Natural killer cell (primary cell): ENCODE measurements at regions not wholly inside any gene's neighbourhood (a gene's known extent, or its start where the extent isn't known, plus 50 kb on each side); places are given as distances from the start of the nearest gene placed in this dataset.

ENCODE experiments used
- ATAC-seq, 3 donors: fragments of 150-1000 bp in 2 of 3; fragments of 200-7000 bp in 1 of 3; cut with Tn5 transposase; 1 replicate in 1 of 3; 2 replicates in 2 of 3; pipeline ENCODE4 v1.10.0; 2021; ENCODE audit warnings: mild to moderate bottlenecking in 2 of 3, moderate library complexity in 2 of 3
- DNase-seq, 2 donors: peaks; one replicate each; pipeline versions ENCODE4 v3.0.0 to v3.0.0-alpha.2; 2013 to 2021; ENCODE audit warnings: mixed read lengths in 1 of 2
- H3K27ac ChIP-seq: one replicate; pipeline ENCODE4 v1.5.1; 2013; ENCODE audit warnings: mild to moderate bottlenecking, low read length
- H3K27me3 ChIP-seq: one replicate; pipeline ENCODE4 v1.6.1; 2013; ENCODE audit warnings: low read length; ENCODE audit not compliant: control insufficient read depth, insufficient read depth
- H3K36me3 ChIP-seq: one replicate; pipeline ENCODE4 v1.6.1; 2013; ENCODE audit warnings: low read length; ENCODE audit not compliant: control insufficient read depth, insufficient read depth
- H3K4me1 ChIP-seq: one replicate; pipeline ENCODE4 v1.6.1; 2013; ENCODE audit warnings: low read length; ENCODE audit not compliant: control insufficient read depth, insufficient read depth
- H3K4me3 ChIP-seq: one replicate; pipeline ENCODE4 v1.5.1; 2013; ENCODE audit warnings: low read length
- H3K9me3 ChIP-seq: one replicate; pipeline ENCODE4 v1.6.1; 2013; ENCODE audit warnings: low read length; ENCODE audit not compliant: control insufficient read depth, insufficient read depth
- H3K27ac Mint-ChIP-seq, 2 donors: one replicate each; pipeline ENCODE4 v1.8.0; 2022; ENCODE audit warnings: mild to moderate bottlenecking in 2 of 2, mixed read lengths in 2 of 2, moderate library complexity in 1 of 2
- H3K27me3 Mint-ChIP-seq, 2 donors: one replicate each; pipeline ENCODE4 v1.8.0; 2022; ENCODE audit warnings: low read depth in 2 of 2, mixed read lengths in 2 of 2
- H3K36me3 Mint-ChIP-seq: one replicate; pipeline ENCODE4 v1.8.0; 2022; ENCODE audit warnings: mixed read lengths
- H3K4me1 Mint-ChIP-seq, 2 donors: one replicate each; pipeline ENCODE4 v1.8.0; 2022; ENCODE audit warnings: mixed read lengths in 2 of 2
- H3K4me3 Mint-ChIP-seq: one replicate; pipeline ENCODE4 v1.8.0; 2022; ENCODE audit warnings: mild to moderate bottlenecking, moderate library complexity, mixed read lengths
- H3K9me3 Mint-ChIP-seq, 2 donors: one replicate each; pipeline ENCODE4 v1.8.0; 2022; ENCODE audit warnings: mixed read lengths in 2 of 2
- WGBS: methylation state at CpG from one replicate; pipeline ENCODE4 v1.1.7; 2013; ENCODE audit warnings: missing lambda C conversion rate; ENCODE audit not compliant: insufficient coverage; 5-methylcytosine and 5-hydroxymethylcytosine counted together
- intact Hi-C: fragments of 100-400 bp; cut with micrococcal nuclease; formaldehyde crosslinking; loops from one replicate; pipeline ENCODE4 v1.14.2; 2022
- TF ChIP-seq, protein P1 (sequence below): fragments of 200-600 bp; IDR thresholded peaks from one replicate; pipeline ENCODE4 v1.8.0; 2022; ENCODE audit warnings: antibody characterized with exemption

DNA sequence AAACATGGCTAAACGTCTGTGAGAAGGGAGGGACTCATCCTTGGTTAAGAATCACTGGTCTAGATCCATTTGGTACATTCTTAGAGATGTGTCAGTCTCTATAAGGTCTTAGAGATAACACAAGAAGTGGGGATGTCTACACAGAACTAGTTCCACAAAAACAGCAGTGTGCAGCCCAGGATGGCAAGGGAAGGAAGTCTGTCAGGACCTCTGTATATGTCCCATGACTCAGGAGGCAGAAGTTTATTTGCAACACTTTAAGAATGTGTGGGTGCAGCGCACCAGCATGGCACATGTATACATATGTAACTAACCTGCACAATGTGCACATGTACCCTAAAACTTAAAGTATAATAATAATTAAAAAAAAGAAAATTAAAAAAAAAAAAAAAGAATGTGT, 548.5 kb upstream of the SOX9 start:
- intact Hi-C loops = no loop called here
- no peak overlapping the region for H3K27ac ChIP-seq
- no peak for DNase-seq
- peaks cover 6% of the 10 kb centered on the region for H3K9me3 ChIP-seq
- Mint-ChIP-seq H3K4me3 (no peak overlapping the region), H3K4me1 (no peaks in the 10 kb centered on the region), H3K27me3 (no peaks in the 10 kb centered on the region), H3K9me3 (peaks cover 8 to 18% of the 10 kb centered on the region in 2 donors), H3K36me3 (peaks cover 7% of the 10 kb centered on the region), H3K27ac (no peak overlapping the region)
- ATAC-seq = no peak
- H3K4me1 ChIP-seq = no peaks in the 10 kb centered on the region
- 39% methylated on average over 1 of the region's 2 CpGs for WGBS
- TF ChIP-seq, protein P1, sequence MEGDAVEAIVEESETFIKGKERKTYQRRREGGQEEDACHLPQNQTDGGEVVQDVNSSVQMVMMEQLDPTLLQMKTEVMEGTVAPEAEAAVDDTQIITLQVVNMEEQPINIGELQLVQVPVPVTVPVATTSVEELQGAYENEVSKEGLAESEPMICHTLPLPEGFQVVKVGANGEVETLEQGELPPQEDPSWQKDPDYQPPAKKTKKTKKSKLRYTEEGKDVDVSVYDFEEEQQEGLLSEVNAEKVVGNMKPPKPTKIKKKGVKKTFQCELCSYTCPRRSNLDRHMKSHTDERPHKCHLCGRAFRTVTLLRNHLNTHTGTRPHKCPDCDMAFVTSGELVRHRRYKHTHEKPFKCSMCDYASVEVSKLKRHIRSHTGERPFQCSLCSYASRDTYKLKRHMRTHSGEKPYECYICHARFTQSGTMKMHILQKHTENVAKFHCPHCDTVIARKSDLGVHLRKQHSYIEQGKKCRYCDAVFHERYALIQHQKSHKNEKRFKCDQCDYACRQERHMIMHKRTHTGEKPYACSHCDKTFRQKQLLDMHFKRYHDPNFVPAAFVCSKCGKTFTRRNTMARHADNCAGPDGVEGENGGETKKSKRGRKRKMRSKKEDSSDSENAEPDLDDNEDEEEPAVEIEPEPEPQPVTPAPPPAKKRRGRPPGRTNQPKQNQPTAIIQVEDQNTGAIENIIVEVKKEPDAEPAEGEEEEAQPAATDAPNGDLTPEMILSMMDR = no peak
- H3K27me3 ChIP-seq = no peaks in the 10 kb centered on the region
- no peaks in the 10 kb centered on the region for H3K36me3 ChIP-seq
- no peak overlapping the region for H3K4me3 ChIP-seq

DNA sequence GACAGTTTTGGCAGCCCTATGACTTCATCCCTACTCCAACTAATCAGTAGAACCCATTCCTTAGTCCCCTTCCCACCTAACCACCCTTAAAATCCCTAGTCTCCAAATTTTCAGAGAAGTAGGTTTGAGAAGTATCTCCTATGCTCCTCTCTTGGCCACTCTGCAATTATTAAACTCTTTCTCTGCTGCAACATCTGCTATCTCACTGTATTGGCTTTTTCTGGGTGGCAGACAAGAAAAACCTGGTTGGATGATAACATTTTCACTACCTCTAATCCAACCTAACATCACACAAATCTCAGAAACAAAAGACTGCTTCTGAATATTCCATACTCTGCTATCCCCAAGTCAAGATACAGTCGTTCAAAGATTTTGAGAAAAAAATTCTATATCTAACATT, 542.4 kb upstream of the SOX9 start:
- Histone ChIP-seq H3K27ac (no peak overlapping the region), H3K4me1 (no peaks in the 10 kb centered on the region), H3K27me3 (no peaks in the 10 kb centered on the region), H3K36me3 (no peaks in the 10 kb centered on the region), H3K9me3 (peaks cover 2% of the 10 kb centered on the region), H3K4me3 (no peak overlapping the region)
- Mint-ChIP-seq H3K4me1 (no peaks in the 10 kb centered on the region), H3K27me3 (no peaks in the 10 kb centered on the region), H3K27ac (no peak overlapping the region), H3K36me3 (peaks cover 12% of the 10 kb centered on the region), H3K4me3 (no peak overlapping the region), H3K9me3 (peaks cover 17 to 20% of the 10 kb centered on the region in 2 donors)
- no CpG with 5 or more reads among the region's 1 CpG for WGBS
- TF ChIP-seq, protein P1 = no peak
- intact Hi-C loops = no loop called here
- DNase-seq = no peak
- ATAC-seq = no peak

DNA sequence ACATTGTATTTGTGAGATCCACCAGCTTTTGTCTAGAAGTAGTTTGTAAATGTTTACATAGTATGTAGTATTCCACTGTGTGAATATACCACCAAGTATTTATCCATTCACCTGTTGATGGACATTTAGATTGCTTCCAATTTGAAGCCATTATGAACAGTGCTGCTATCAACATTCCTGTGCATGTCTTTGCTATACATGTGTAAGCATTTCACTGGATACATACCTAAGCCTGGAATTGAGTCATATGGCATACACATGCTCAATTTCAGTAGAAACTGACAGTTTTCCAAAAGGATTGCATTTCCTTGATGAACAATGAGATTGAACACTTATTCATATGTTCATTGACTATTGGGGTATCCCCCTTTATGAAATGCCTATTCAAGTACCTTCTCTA, 540.6 kb upstream of the SOX9 start:
- intact Hi-C loops = no loop called here
- Histone ChIP-seq H3K27ac (no peak overlapping the region), H3K36me3 (no peaks in the 10 kb centered on the region), H3K9me3 (peaks cover 2% of the 10 kb centered on the region), H3K4me3 (no peak overlapping the region), H3K27me3 (no peaks in the 10 kb centered on the region), H3K4me1 (no peaks in the 10 kb centered on the region)
- H3K4me1 Mint-ChIP-seq = no peaks in the 10 kb centered on the region
- no peaks in the 10 kb centered on the region for H3K27me3 Mint-ChIP-seq
- H3K27ac Mint-ChIP-seq = no peak overlapping the region
- H3K9me3 Mint-ChIP-seq = peaks cover 14 to 20% of the 10 kb centered on the region in 2 donors
- H3K4me3 Mint-ChIP-seq = no peak overlapping the region
- DNase-seq (no peak), ATAC-seq (no peak)
- TF ChIP-seq, protein P1 = no peak
- peaks cover 5% of the 10 kb centered on the region for H3K36me3 Mint-ChIP-seq

DNA sequence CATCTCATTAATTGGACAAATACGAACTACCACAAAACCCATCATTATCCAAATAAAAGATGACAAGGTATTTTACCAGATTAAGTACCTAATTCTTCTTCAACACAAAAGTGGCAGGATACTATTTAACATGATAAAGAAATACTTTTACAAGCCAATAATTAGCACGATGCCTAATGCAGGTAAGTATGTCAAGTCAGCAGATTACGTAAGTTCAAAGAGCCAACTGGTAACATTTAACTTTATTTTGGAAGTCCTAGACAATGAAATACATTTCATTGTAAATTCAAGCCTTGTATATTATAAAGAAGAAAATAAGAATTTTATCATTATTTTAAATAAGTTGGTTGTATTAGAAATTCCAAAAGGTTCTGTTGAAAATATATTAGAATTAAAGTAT, 535.3 kb upstream of the SOX9 start:
- H3K27ac ChIP-seq = no peak overlapping the region
- Mint-ChIP-seq H3K9me3 (peaks cover 15 to 16% of the 10 kb centered on the region in 2 donors), H3K27me3 (no peaks in the 10 kb centered on the region), H3K4me3 (no peak overlapping the region), H3K4me1 (no peaks in the 10 kb centered on the region), H3K36me3 (peaks cover 5% of the 10 kb centered on the region), H3K27ac (no peak overlapping the region)
- ATAC-seq = no peak
- H3K4me1 ChIP-seq = no peaks in the 10 kb centered on the region
- WGBS = no CpG with 5 or more reads among the region's 3 CpGs
- intact Hi-C loops = no loop called here
- TF ChIP-seq, protein P1 = no peak
- H3K9me3 ChIP-seq = no peaks in the 10 kb centered on the region
- no peaks in the 10 kb centered on the region for H3K36me3 ChIP-seq
- DNase-seq = no peak
- H3K27me3 ChIP-seq = no peaks in the 10 kb centered on the region
- H3K4me3 ChIP-seq = no peak overlapping the region
